OCI-LY1 (cell line): ENCODE measurements at regions not wholly inside any gene's neighbourhood (a gene's known extent, or its start where the extent isn't known, plus 50 kb on each side); places are given as distances from the start of the nearest gene placed in this dataset.

Experiments used
- H2AFZ ChIP-seq: fragments of 200-600 bp; sonication (generic), shearing (Covaris generic); 2 replicates; pipeline ENCODE4 v1.6.0; 2014; ENCODE audit warnings: antibody characterized with exemption, mild to moderate bottlenecking, low read length
- H3F3A ChIP-seq: fragments of 200-600 bp; sonication (generic), shearing (Covaris generic); 2 replicates; pipeline ENCODE4 v1.6.0; 2014; ENCODE audit warnings: mild to moderate bottlenecking, antibody characterized with exemption, low read length, moderate library complexity; ENCODE audit not compliant: insufficient read depth
- H3K27ac ChIP-seq: fragments of 200-600 bp; sonication (generic); 2 replicates; pipeline ENCODE4 v1.5.1; 2014; ENCODE audit warnings: low read length, mixed run types, mild to moderate bottlenecking, low read depth; ENCODE audit not compliant: poor library complexity, severe bottlenecking
- H3K27me3 ChIP-seq: fragments of 200-600 bp; sonication (generic); 2 replicates; pipeline ENCODE4 v1.6.0; 2014; ENCODE audit warnings: antibody characterized with exemption, mild to moderate bottlenecking, low read length, moderate library complexity; ENCODE audit not compliant: insufficient read depth
- H3K36me3 ChIP-seq: fragments of 200-600 bp; sonication (generic); 2 replicates; pipeline ENCODE4 v1.6.1; 2014; ENCODE audit warnings: mild to moderate bottlenecking, antibody characterized with exemption, low read length, moderate library complexity, mixed read lengths; ENCODE audit not compliant: insufficient read depth
- H3K4me1 ChIP-seq: fragments of 200-600 bp; sonication (generic); 2 replicates; pipeline ENCODE4 v1.5.1; 2014; ENCODE audit warnings: mild to moderate bottlenecking, low read length, moderate library complexity; ENCODE audit not compliant: insufficient read depth, severe bottlenecking
- H3K4me2 ChIP-seq: fragments of 200-600 bp; sonication (generic), shearing (Covaris generic); 2 replicates; pipeline ENCODE4 v1.6.1; 2014; ENCODE audit warnings: low read length
- H3K4me3 ChIP-seq: fragments of 200-600 bp; sonication (generic); 2 replicates; pipeline ENCODE4 v1.5.1; 2014; ENCODE audit warnings: low read length, low read depth, mild to moderate bottlenecking, mixed read lengths; ENCODE audit not compliant: poor library complexity, severe bottlenecking
- H3K79me2 ChIP-seq: fragments of 200-600 bp; shearing (Covaris generic); 2 replicates; pipeline ENCODE4 v1.6.1; 2016; ENCODE audit warnings: mixed run types, low read length, mixed read lengths; ENCODE audit not compliant: insufficient read depth
- H3K9ac ChIP-seq: fragments of 200-600 bp; sonication (generic), shearing (Covaris generic); 2 replicates; pipeline ENCODE4 v1.6.1; 2014; ENCODE audit warnings: mild to moderate bottlenecking, low read length, mixed read lengths
- H3K9me2 ChIP-seq: fragments of 200-600 bp; sonication (generic), shearing (Covaris generic); 2 replicates; pipeline ENCODE4 v1.6.1; 2014; ENCODE audit warnings: low read depth, mild to moderate bottlenecking, low read length, mixed read lengths
- H3K9me3 ChIP-seq: fragments of 200-600 bp; shearing (Covaris generic); 2 replicates; pipeline ENCODE4 v1.6.1; 2014; ENCODE audit warnings: low read length, mixed read lengths
- H4K20me1 ChIP-seq: fragments of 200-600 bp; sonication (generic), shearing (Covaris generic); 2 replicates; pipeline ENCODE4 v1.6.0; 2016; ENCODE audit warnings: mild to moderate bottlenecking, low read length; ENCODE audit not compliant: insufficient read depth
- CTCF ChIP-seq: fragments of 200-600 bp; sonication (generic), shearing (Covaris generic); IDR thresholded peaks from 2 replicates; pipeline ENCODE4 v1.5.1; 2017; ENCODE audit warnings: mild to moderate bottlenecking, antibody characterized with exemption, low read length, moderate library complexity, mixed read lengths
- EZH2 ChIP-seq: fragments of 200-600 bp; sonication (generic), shearing (Covaris generic); IDR thresholded peaks from 2 replicates; pipeline ENCODE4 v1.8.0; 2017; ENCODE audit warnings: borderline replicate concordance, mixed run types, mild to moderate bottlenecking, antibody characterized with exemption, low read length, moderate library complexity, mixed read lengths

DNA sequence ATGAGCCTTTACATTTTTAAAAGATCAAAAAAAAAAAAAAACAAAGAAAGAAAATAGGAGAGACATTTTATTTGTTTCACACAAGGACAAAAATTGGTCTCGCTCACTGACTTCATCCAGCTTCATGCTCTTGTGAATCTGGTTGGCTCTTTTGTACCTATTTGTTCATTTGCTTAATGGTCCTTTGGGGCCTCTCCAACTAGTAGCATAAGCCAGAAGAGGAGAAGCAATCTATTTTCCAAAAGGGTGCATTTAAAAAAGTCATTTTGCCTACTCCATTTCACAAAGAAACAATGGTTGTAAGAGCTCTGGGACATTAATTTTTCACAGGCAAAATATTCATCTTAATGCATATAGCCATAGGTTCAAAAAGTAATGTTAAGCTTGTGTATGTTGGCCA, 168.3 kb upstream of the ADAMTS9 start:
- no peak overlapping the region for H3K4me2 ChIP-seq
- no peaks in the 10 kb centered on the region for H3K9me2 ChIP-seq
- no peak overlapping the region for H2AFZ ChIP-seq
- H3K9me3 ChIP-seq = no peaks in the 10 kb centered on the region
- H3K27me3 ChIP-seq = no peaks in the 10 kb centered on the region
- no peaks in the 10 kb centered on the region for H3K4me1 ChIP-seq
- H4K20me1 ChIP-seq = no peaks in the 10 kb centered on the region
- no peaks in the 10 kb centered on the region for H3F3A ChIP-seq
- no peak overlapping the region for H3K27ac ChIP-seq
- no peaks in the 10 kb centered on the region for H3K79me2 ChIP-seq
- TF ChIP-seq CTCF (no peak), EZH2 (no peak)
- no peak overlapping the region for H3K9ac ChIP-seq
- H3K36me3 ChIP-seq = no peaks in the 10 kb centered on the region
- H3K4me3 ChIP-seq = no peak overlapping the region

DNA sequence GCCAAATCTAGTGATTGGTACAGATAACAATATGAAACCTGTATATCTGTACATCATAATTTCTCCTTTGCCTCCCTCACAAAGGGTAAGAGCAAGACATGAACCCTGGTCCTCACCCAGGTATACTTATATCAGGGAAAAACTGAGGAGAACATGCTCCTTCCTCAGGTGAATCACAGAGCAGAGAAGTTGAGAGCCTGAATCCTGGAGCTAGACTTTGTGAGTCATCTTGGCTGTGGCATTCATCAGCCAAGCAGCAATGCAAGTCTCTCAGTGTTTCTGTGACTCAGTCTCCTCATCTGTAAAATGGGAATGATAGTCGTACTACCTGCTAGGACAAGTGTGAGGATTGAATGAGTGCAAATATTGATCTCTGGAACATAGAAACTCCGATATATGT, 165.7 kb upstream of the ADAMTS9 start:
- H3K9me3 ChIP-seq = no peaks in the 10 kb centered on the region
- H4K20me1 ChIP-seq = no peaks in the 10 kb centered on the region
- TF ChIP-seq CTCF = no peak
- TF ChIP-seq EZH2 = no peak
- H3K79me2 ChIP-seq = no peaks in the 10 kb centered on the region
- H3K4me3 ChIP-seq = no peak overlapping the region
- no peak overlapping the region for H3K9ac ChIP-seq
- H3K4me2 ChIP-seq = no peak overlapping the region
- H3K4me1 ChIP-seq = no peaks in the 10 kb centered on the region
- H3K27me3 ChIP-seq = no peaks in the 10 kb centered on the region
- no peaks in the 10 kb centered on the region for H3F3A ChIP-seq
- H3K27ac ChIP-seq = no peak overlapping the region
- no peaks in the 10 kb centered on the region for H3K36me3 ChIP-seq
- no peaks in the 10 kb centered on the region for H3K9me2 ChIP-seq
- no peak overlapping the region for H2AFZ ChIP-seq

DNA sequence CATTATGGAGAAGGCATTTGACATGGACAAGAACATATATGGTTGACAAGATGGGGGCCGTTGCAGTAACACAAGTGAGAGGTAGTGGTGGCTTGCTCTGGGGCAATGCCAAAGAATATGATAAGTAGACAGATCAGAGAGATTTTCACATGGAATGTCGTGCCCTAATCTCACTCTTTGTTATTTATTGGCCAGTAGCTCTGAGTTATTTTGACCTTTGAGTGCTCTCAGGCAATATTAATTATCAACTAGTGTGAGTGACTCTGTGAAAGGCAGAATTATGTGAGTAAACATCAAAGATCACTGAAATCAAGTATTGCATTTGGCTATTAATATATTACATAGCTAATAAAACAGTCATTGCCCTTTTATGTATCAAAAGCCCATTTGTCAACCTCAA, 164.9 kb upstream of the ADAMTS9 start:
- no peak overlapping the region for H3K9ac ChIP-seq
- H3K4me2 ChIP-seq = no peak overlapping the region
- H3K36me3 ChIP-seq = no peaks in the 10 kb centered on the region
- no peaks in the 10 kb centered on the region for H3K4me1 ChIP-seq
- no peak for TF ChIP-seq CTCF
- no peak for TF ChIP-seq EZH2
- H3K79me2 ChIP-seq = no peaks in the 10 kb centered on the region
- H3F3A ChIP-seq = no peaks in the 10 kb centered on the region
- H3K4me3 ChIP-seq = no peak overlapping the region
- H3K27ac ChIP-seq = no peak overlapping the region
- no peak overlapping the region for H2AFZ ChIP-seq
- no peaks in the 10 kb centered on the region for H4K20me1 ChIP-seq
- no peaks in the 10 kb centered on the region for H3K9me2 ChIP-seq
- H3K9me3 ChIP-seq = no peaks in the 10 kb centered on the region
- H3K27me3 ChIP-seq = no peaks in the 10 kb centered on the region
